Stimulated activated CD4-positive, alpha-beta T cell treated with anti-CD3 and anti-CD28 coated beads, Interleukin-4, amount 100 ng/mL, for 4 hours (primary cell): ENCODE measurements at regions not wholly inside any gene's neighbourhood (a gene's known extent, or its start where the extent isn't known, plus 50 kb on each side); places are given as distances from the start of the nearest gene placed in this dataset.

ENCODE experiments used
- DNase-seq, 2 experiments: peaks; one replicate each; pipeline ENCODE4 v3.0.0-alpha.2; 2020

- no peak for DNase-seq
Measured at GRCh38 chr7:52114056-52114455, 797.4 kb upstream of the COBL start.

- no peak for DNase-seq
Measured at GRCh38 chr7:52107355-52107754, 790.7 kb upstream of the COBL start.

- DNase-seq: no peak
Measured at GRCh38 chr7:52095861-52096260, 779.3 kb upstream of the COBL start.

- DNase-seq: no peak
Measured at GRCh38 chr7:52091996-52092395, 775.4 kb upstream of the COBL start.

- no peak for DNase-seq
Measured at GRCh38 chr7:52091101-52091500, 774.5 kb upstream of the COBL start.

- DNase-seq: no peak
Measured at GRCh38 chr7:52088008-52088901, 771.6 kb upstream of the COBL start.

- DNase-seq: no peak
Measured at GRCh38 chr7:52085610-52086009, 769.0 kb upstream of the COBL start.

GRCh38 chr7:52080493-52080892, 763.9 kb upstream of the COBL start:
- no peak for DNase-seq

- DNase-seq: no peak
Measured at GRCh38 chr7:52079726-52080125, 763.1 kb upstream of the COBL start.

GRCh38 chr7:52077571-52077970, 761.0 kb upstream of the COBL start:
- no peak for DNase-seq

- no peak for DNase-seq
Measured at GRCh38 chr7:52074912-52075311, 758.3 kb upstream of the COBL start.

GRCh38 chr7:52074071-52074470, 757.5 kb upstream of the COBL start:
- DNase-seq: no peak

- DNase-seq: no peak
Measured at GRCh38 chr7:52071744-52072143, 755.1 kb upstream of the COBL start.

- DNase-seq: no peak
Measured at GRCh38 chr7:52064493-52064892, 747.9 kb upstream of the COBL start.

GRCh38 chr7:52061666-52062065, 745.1 kb upstream of the COBL start:
- DNase-seq: no peak

GRCh38 chr7:52053525-52053924, 736.9 kb upstream of the COBL start:
- DNase-seq: no peak

GRCh38 chr7:52030722-52031121, 714.1 kb upstream of the COBL start:
- no peak for DNase-seq

- DNase-seq: no peak
Measured at GRCh38 chr7:52026140-52026539, 709.5 kb upstream of the COBL start.

- DNase-seq: no peak
Measured at GRCh38 chr7:52021343-52021742, 704.7 kb upstream of the COBL start.

GRCh38 chr7:52018680-52019054, 702.1 kb upstream of the COBL start:
- DNase-seq: no peak

- no peak for DNase-seq
Measured at GRCh38 chr7:52017802-52018679, 701.4 kb upstream of the COBL start.

- DNase-seq: no peak
Measured at GRCh38 chr7:52009181-52009580, 692.6 kb upstream of the COBL start.

- no peak for DNase-seq
Measured at GRCh38 chr7:52006674-52007073, 690.1 kb upstream of the COBL start.

- no peak for DNase-seq
Measured at GRCh38 chr7:52005613-52006012, 689.0 kb upstream of the COBL start.
